HCT116 (cell line): ENCODE measurements at regions not wholly inside any gene's neighbourhood (a gene's known extent, or its start where the extent isn't known, plus 50 kb on each side); places are given as distances from the start of the nearest gene placed in this dataset.

Source experiments
- ATAC-seq: fragments of 200-7000 bp; cut with Tn5 transposase; 2 replicates; pipeline ENCODE4 v1.9.1; 2020; ENCODE audit warnings: mild to moderate bottlenecking, moderate library complexity
- BruUV-seq: library from RNA; stranded (reverse); fragments of 400-500 nt; replicated peaks from 2 replicates; lab custom pipeline; 2021; lab: Mats Ljungman, UMichigan
- CTCF ChIA-PET: fragments of 300-600 bp; sonication (Branson Sonifier 250); formaldehyde crosslinking; loops from one replicate; lab custom pipeline; 2021; ENCODE audit warnings: antibody characterized with exemption; lab: Charles Lee
- POLR2A ChIA-PET: fragments of 300-600, 350-600 bp; sonication (Branson Sonifier 250); formaldehyde crosslinking; loops from one replicate; lab custom pipeline; 2021; ENCODE audit warnings: antibody characterized with exemption; lab: Charles Lee
- RAD21 ChIA-PET, 2 experiments: fragments of 300-600 bp; sonication (Branson Sonifier 250); formaldehyde crosslinking; loops; one replicate each; lab custom pipeline; 2023; ENCODE audit warnings: low total read pairs in 2 of 2; ENCODE audit not compliant: uncharacterized antibody in 2 of 2, unreplicated experiment in 2 of 2, low non-redundant PET in 1 of 2; lab: Charles Lee
- DNase-seq: peaks from one replicate; pipeline ENCODE4 v3.0.0-alpha.2; 2010; ENCODE audit warnings: low read depth, low spot score
- H2AFZ ChIP-seq: fragments of 200-600 bp; shearing (Covaris generic), sonication (generic); 2 replicates; pipeline ENCODE4 v1.6.1; 2017; ENCODE audit warnings: low read depth, mixed run types, mixed read lengths, antibody characterized with exemption, low read length; ENCODE audit not compliant: poor library complexity, severe bottlenecking
- H3K27ac ChIP-seq: 2 replicates; pipeline ENCODE4 v1.5.1; 2012; ENCODE audit warnings: low read depth, low read length
- H3K27me3 ChIP-seq: fragments of 200-600 bp; sonication (generic); 2 replicates; pipeline ENCODE4 v1.6.1; 2016; ENCODE audit warnings: mixed run types, low read length, mixed read lengths; ENCODE audit not compliant: insufficient read depth
- H3K36me3 ChIP-seq, 2 experiments: fragments of 200-500 bp in 1 of 2; fragments of 200-600 bp in 1 of 2; sonication (Bioruptor generic) in 1 of 2; sonication (generic) in 1 of 2; 2 replicates each; pipeline versions ENCODE4 v1.5.1 to v1.6.1; 2014 to 2016; ENCODE audit warnings: low read length in 2 of 2, inconsistent platforms in 1 of 2, mixed read lengths in 1 of 2, mixed run types in 1 of 2; ENCODE audit not compliant: insufficient read depth in 2 of 2, control insufficient read depth in 1 of 2
- H3K4me1 ChIP-seq, 2 experiments: fragments of 200-600 bp in 1 of 2; sonication (generic) in 1 of 2; 2 replicates each; pipeline versions ENCODE4 v1.5.1 to v1.6.1; 2012 to 2017; ENCODE audit warnings: low read length in 2 of 2, inconsistent platforms in 1 of 2, mild to moderate bottlenecking in 1 of 2, mixed read lengths in 1 of 2, mixed run types in 1 of 2, moderate library complexity in 1 of 2; ENCODE audit not compliant: insufficient read depth in 2 of 2, control insufficient read depth in 1 of 2
- H3K4me2 ChIP-seq: fragments of 200-600 bp; sonication (generic); 2 replicates; pipeline ENCODE4 v1.6.1; 2017; ENCODE audit warnings: mixed run types, low read length, mixed read lengths
- H3K4me3 ChIP-seq, 2 experiments: fragments of 200-600 bp in 1 of 2; sonication (generic) in 1 of 2; replicated peaks in 1 of 2; 2 replicates each; pipeline ENCODE4 v1.5.1; 2011 to 2016; ENCODE audit warnings: low read length in 2 of 2, control low read depth in 1 of 2, low read depth in 1 of 2, mild to moderate bottlenecking in 1 of 2, mixed read lengths in 1 of 2, mixed run types in 1 of 2
- H3K79me2 ChIP-seq: fragments of 200-600 bp; sonication (generic); 2 replicates; pipeline ENCODE4 v1.6.1; 2017; ENCODE audit warnings: mild to moderate bottlenecking, mixed run types, low read length, moderate library complexity, mixed read lengths; ENCODE audit not compliant: insufficient read depth
- H3K9ac ChIP-seq: fragments of 200-600 bp; sonication (generic); 2 replicates; pipeline ENCODE4 v1.6.1; 2016; ENCODE audit warnings: low read length, mixed read lengths
- H3K9me2 ChIP-seq: fragments of 200-600 bp; sonication (generic), shearing (Covaris generic); 2 replicates; pipeline ENCODE4 v1.6.1; 2017; ENCODE audit warnings: mixed run types, mild to moderate bottlenecking, moderate library complexity; ENCODE audit not compliant: insufficient read depth
- H3K9me3 ChIP-seq, 2 experiments: fragments of 200-500 bp in 1 of 2; fragments of 200-600 bp in 1 of 2; sonication (Bioruptor generic) in 1 of 2; sonication (generic) in 1 of 2; 2 replicates each; pipeline ENCODE4 v1.6.1; 2014 to 2017; ENCODE audit warnings: low read length in 2 of 2, mixed read lengths in 2 of 2, inconsistent platforms in 1 of 2, low read depth in 1 of 2, mild to moderate bottlenecking in 1 of 2, mixed run types in 1 of 2, moderate library complexity in 1 of 2; ENCODE audit not compliant: control insufficient read depth in 1 of 2, insufficient read depth in 1 of 2
- H4K20me1 ChIP-seq: fragments of 200-600 bp; sonication (generic), shearing (Covaris generic); 2 replicates; pipeline ENCODE4 v1.6.1; 2017; ENCODE audit warnings: mixed run types, mild to moderate bottlenecking, moderate library complexity; ENCODE audit not compliant: insufficient read depth
- CBX3 ChIP-seq: IDR thresholded peaks from 2 replicates; pipeline ENCODE4 v1.6.1; 2012; ENCODE audit warnings: low read depth
- EGR1 ChIP-seq: IDR thresholded peaks from 2 replicates; pipeline ENCODE4 v1.6.1; 2012; ENCODE audit warnings: low read depth
- ELF1 ChIP-seq: IDR thresholded peaks from 2 replicates; pipeline ENCODE4 v1.6.1; 2012; ENCODE audit warnings: low read depth, borderline replicate concordance
- FOSL1 ChIP-seq: IDR thresholded peaks from 2 replicates; pipeline ENCODE4 v1.6.1; 2012; ENCODE audit warnings: low read depth
- POLR2A ChIP-seq: IDR thresholded peaks from 2 replicates; pipeline ENCODE4 v1.7.0; 2011; ENCODE audit warnings: borderline replicate concordance; ENCODE audit not compliant: insufficient read depth, insufficient read length; ENCODE audit errors: extremely low read depth
- RAD21 ChIP-seq: IDR thresholded peaks from 2 replicates; pipeline ENCODE4 v1.6.1; 2012; ENCODE audit warnings: low read depth, mild to moderate bottlenecking
- TCF7L2 ChIP-seq: IDR thresholded peaks from 2 replicates; pipeline ENCODE4 v1.7.0; 2011; ENCODE audit warnings: borderline replicate concordance, inconsistent platforms; ENCODE audit not compliant: insufficient read depth, insufficient read length; ENCODE audit errors: extremely low read depth
- ZNF274 ChIP-seq: fragments of 200-500 bp; sonication (Bioruptor generic); IDR thresholded peaks from 2 replicates; pipeline ENCODE4 v1.6.1; 2014; ENCODE audit warnings: mild to moderate bottlenecking, low read depth, low read length, inconsistent platforms
- intact Hi-C: fragments of 100-400 bp; cut with micrococcal nuclease; formaldehyde crosslinking; loops from 2 replicates; pipeline ENCODE4 v1.10.0; 2022
- TF ChIP-seq, protein P1 (sequence below): IDR thresholded peaks from 2 replicates; pipeline ENCODE4 v1.6.1; 2012

- intact Hi-C loops, result no loop called here
- DNase-seq (no peak), ATAC-seq (no peak)
- Histone ChIP-seq H3K4me2 (no peak overlapping the region), H2AFZ (no peak overlapping the region), H3K9ac (no peak overlapping the region), H4K20me1 (no peaks in the 10 kb centered on the region), H3K9me3 (peaks cover 8 to 12% of the 10 kb centered on the region in 2 experiments; a peak in 3 of 4 replicates), H3K27me3 (no peaks in the 10 kb centered on the region), H3K4me1 (no peaks in the 10 kb centered on the region), H3K79me2 (no peaks in the 10 kb centered on the region), H3K36me3 (no peaks in the 10 kb centered on the region), H3K4me3 (no peak overlapping the region), H3K9me2 (no peaks in the 10 kb centered on the region), H3K27ac (no peak overlapping the region)
- TF ChIP-seq FOSL1 (no peak), CBX3 (no peak), POLR2A (no peak), EGR1 (no peak), ELF1 (no peak), TCF7L2 (no peak)
- no TSS peak for BruUV-seq
- ChIA-PET CTCF (no interaction called here), RAD21 (no interaction called here), POLR2A (no interaction called here)
Measured at GRCh38 chr10:21060626-21061025, 163.5 kb upstream of the NEBL start.

DNA sequence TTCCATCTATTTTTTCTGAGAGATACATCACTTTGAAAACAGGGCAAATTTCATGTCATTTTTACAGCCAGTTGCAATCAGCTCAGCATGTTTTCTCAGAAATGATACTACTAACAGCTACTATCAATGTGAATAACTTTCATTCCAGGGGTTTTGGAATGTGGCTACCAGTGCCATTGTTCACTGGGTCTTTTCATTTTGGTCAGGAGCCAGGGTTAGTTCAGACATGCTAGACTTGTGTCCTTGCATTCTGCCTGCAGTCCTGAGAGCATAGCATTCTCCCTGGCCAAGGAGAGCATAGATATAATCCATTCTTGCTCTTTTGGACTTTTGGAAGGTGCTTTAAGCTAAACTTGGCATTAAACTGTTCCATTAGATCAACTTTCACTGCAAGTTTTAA lies 160.9 kb upstream of the NEBL start:
- ATAC-seq, result no peak

More for the DNA sequence above, 160.9 kb upstream of the NEBL start:
- no peak overlapping the region for H3K4me3 ChIP-seq
- H3K79me2 ChIP-seq, result no peaks in the 10 kb centered on the region
- no peak overlapping the region for H3K27ac ChIP-seq
- no peaks in the 10 kb centered on the region for H3K36me3 ChIP-seq
- H3K9me2 ChIP-seq, result no peaks in the 10 kb centered on the region
- CTCF ChIA-PET, result no interaction called here
- no peaks in the 10 kb centered on the region for H3K27me3 ChIP-seq
- H3K9ac ChIP-seq, result no peak overlapping the region
- H3K4me2 ChIP-seq, result no peak overlapping the region
- RAD21 ChIA-PET, result no interaction called here
- DNase-seq, result no peak
- no peaks in the 10 kb centered on the region for H3K4me1 ChIP-seq
- TF ChIP-seq RAD21 (no peak), CBX3 (no peak), ZNF274 (no peak)
- TF ChIP-seq, protein P1, sequence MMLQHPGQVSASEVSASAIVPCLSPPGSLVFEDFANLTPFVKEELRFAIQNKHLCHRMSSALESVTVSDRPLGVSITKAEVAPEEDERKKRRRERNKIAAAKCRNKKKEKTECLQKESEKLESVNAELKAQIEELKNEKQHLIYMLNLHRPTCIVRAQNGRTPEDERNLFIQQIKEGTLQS, result no peak
- BruUV-seq, result no TSS peak
- intact Hi-C loops, result no loop called here
- H4K20me1 ChIP-seq, result no peaks in the 10 kb centered on the region
- peaks cover 8 to 12% of the 10 kb centered on the region in 2 experiments; a peak in 3 of 4 replicates for H3K9me3 ChIP-seq
- H2AFZ ChIP-seq, result no peak overlapping the region
- POLR2A ChIA-PET, result no interaction called here
